IPS-18a (cell line): ENCODE measurements at regions not wholly inside any gene's neighbourhood (a gene's known extent, or its start where the extent isn't known, plus 50 kb on each side); places are given as distances from the start of the nearest gene placed in this dataset.

Experiments used
- H3K27ac ChIP-seq: one replicate; pipeline ENCODE4 v1.5.1; 2013; ENCODE audit warnings: low read length
- H3K27me3 ChIP-seq: one replicate; pipeline ENCODE4 v1.6.1; 2013; ENCODE audit warnings: mild to moderate bottlenecking, low read length; ENCODE audit not compliant: control insufficient read depth, insufficient read depth
- H3K36me3 ChIP-seq: one replicate; pipeline ENCODE4 v1.6.1; 2013; ENCODE audit warnings: low read depth, low read length; ENCODE audit not compliant: control insufficient read depth
- H3K4me1 ChIP-seq: one replicate; pipeline ENCODE4 v1.6.1; 2013; ENCODE audit warnings: low read depth, low read length; ENCODE audit not compliant: control insufficient read depth
- H3K4me3 ChIP-seq: one replicate; pipeline ENCODE4 v1.5.1; 2013; ENCODE audit warnings: low read length
- H3K9ac ChIP-seq: one replicate; pipeline ENCODE4 v1.6.1; 2013; ENCODE audit warnings: mild to moderate bottlenecking, low read length, moderate library complexity
- H3K9me3 ChIP-seq: one replicate; pipeline ENCODE4 v1.6.1; 2013; ENCODE audit warnings: low read depth, low read length; ENCODE audit not compliant: control insufficient read depth

DNA sequence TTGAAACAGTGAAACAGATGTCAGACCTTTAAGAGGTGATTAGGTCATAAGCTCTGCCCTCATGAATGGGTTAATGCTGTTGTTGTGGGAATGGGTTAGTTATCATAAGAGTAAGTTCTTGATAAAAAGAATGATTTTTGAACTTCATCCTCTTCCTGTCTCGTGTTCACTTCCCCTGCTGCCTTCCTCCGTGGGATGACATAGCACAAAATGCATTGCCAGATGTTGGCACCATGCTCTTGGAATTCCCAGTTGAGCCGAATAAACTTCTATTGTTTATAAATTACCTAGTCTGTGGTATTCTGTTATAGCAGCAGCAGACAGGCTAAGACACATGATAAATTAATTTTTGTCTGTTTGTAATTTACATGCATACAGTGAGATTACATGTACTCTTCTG lies 112.0 kb upstream of the LRRC7 start:
- Histone ChIP-seq H3K27ac (no peak overlapping the region), H3K9ac (no peak overlapping the region), H3K36me3 (no peaks in the 10 kb centered on the region), H3K4me3 (no peak overlapping the region), H3K4me1 (no peaks in the 10 kb centered on the region), H3K27me3 (no peaks in the 10 kb centered on the region), H3K9me3 (no peaks in the 10 kb centered on the region)

DNA sequence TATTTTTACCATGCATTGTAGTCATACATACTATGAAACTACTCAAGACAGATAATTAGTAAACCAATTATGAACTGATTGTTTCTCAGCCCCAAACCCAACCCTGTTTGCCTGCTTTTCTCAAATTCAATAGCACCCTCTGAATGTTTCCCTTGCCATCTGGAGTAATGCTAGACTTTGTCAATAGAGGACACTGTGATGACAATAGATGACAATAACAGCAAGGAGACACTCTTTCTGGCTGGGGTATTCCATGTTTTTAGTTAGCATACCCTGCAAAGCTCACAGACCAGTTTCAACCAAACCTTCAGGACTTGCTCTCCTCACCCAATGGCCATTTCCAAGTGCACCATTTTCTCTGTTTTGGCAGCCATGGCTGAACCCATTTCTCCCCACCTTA lies 108.5 kb upstream of the LRRC7 start:
- peaks cover 3% of the 10 kb centered on the region for H3K9me3 ChIP-seq
- H3K4me1 ChIP-seq, result no peaks in the 10 kb centered on the region
- H3K27me3 ChIP-seq, result no peaks in the 10 kb centered on the region
- H3K27ac ChIP-seq, result no peak overlapping the region
- no peak overlapping the region for H3K4me3 ChIP-seq
- H3K36me3 ChIP-seq, result no peaks in the 10 kb centered on the region
- H3K9ac ChIP-seq, result no peak overlapping the region

- Histone ChIP-seq H3K9ac (no peak overlapping the region), H3K9me3 (no peaks in the 10 kb centered on the region), H3K27me3 (no peaks in the 10 kb centered on the region), H3K27ac (no peak overlapping the region), H3K4me1 (no peaks in the 10 kb centered on the region), H3K36me3 (no peaks in the 10 kb centered on the region), H3K4me3 (no peak overlapping the region)
Measured at GRCh38 chr1:69475021-69475420, 92.7 kb upstream of the LRRC7 start.

- H3K9me3 ChIP-seq, result no peaks in the 10 kb centered on the region
- H3K9ac ChIP-seq, result no peak overlapping the region
- H3K36me3 ChIP-seq, result no peaks in the 10 kb centered on the region
- no peaks in the 10 kb centered on the region for H3K4me1 ChIP-seq
- no peak overlapping the region for H3K4me3 ChIP-seq
- H3K27ac ChIP-seq, result no peak overlapping the region
- H3K27me3 ChIP-seq, result no peaks in the 10 kb centered on the region
Measured at GRCh38 chr1:69479734-69480133, 88.0 kb upstream of the LRRC7 start.

DNA sequence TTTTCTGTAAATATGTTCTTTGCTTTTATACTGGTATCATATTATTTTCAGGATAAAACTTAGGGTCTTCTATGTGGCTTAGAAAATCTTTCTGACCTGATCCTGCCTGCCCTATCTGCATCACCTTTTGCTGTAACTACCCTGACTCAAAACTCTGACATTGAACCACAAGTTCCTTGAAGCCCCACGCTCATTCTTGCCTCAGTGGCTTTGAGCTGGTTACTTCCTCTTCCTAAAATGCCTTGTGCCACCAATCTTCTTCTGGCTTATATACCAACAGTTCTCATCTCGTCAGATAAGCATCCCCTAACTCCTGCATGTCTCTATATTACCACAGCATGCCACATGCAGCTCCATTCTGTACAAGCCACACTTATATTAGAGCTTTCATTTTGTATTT lies 84.5 kb upstream of the LRRC7 start:
- no peak overlapping the region for H3K27ac ChIP-seq
- H3K9ac ChIP-seq, result no peak overlapping the region
- no peaks in the 10 kb centered on the region for H3K36me3 ChIP-seq
- no peaks in the 10 kb centered on the region for H3K27me3 ChIP-seq
- H3K9me3 ChIP-seq, result no peaks in the 10 kb centered on the region
- no peak overlapping the region for H3K4me3 ChIP-seq
- no peaks in the 10 kb centered on the region for H3K4me1 ChIP-seq

DNA sequence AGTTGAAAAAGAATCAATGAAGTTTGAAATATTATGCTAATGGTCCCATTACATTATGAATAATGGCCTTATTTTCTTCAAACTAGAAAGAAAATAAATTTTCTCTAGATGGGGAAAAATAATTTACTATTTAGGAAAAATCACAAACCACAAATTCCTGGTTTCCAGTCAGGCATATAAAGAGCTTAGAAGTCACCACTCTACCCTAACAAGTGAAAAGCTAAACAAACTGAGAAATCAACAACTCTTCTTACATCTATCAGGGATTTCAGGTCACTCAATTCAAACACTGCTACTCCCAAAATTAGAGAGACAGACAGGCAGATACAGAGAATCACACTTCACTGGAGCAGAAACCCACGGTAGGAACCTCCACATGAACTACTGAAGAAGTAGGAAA lies 82.1 kb upstream of the LRRC7 start:
- Histone ChIP-seq H3K9me3 (no peaks in the 10 kb centered on the region), H3K27me3 (no peaks in the 10 kb centered on the region), H3K4me1 (no peaks in the 10 kb centered on the region), H3K27ac (no peak overlapping the region), H3K36me3 (no peaks in the 10 kb centered on the region), H3K9ac (no peak overlapping the region), H3K4me3 (no peak overlapping the region)

DNA sequence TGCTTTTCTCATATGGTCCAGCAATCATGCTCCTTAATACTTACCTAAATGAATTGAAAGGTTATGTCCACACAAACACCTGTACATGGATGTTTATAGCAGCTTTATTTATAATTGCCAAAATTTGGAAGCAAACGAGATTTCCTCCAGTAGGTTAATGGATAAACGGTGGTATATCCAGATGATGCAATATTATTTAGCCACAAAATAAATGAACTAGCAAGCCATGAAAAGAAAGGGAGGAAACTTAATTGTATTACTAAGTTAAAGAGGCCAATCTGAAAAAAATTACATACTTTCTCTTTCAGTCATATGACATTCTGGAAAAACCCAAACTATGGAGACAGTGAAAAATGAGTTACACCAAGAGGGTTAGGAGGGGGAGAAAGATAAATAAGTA lies 76.3 kb upstream of the LRRC7 start:
- no peak overlapping the region for H3K27ac ChIP-seq
- no peaks in the 10 kb centered on the region for H3K9me3 ChIP-seq
- H3K36me3 ChIP-seq, result no peaks in the 10 kb centered on the region
- no peaks in the 10 kb centered on the region for H3K27me3 ChIP-seq
- no peak overlapping the region for H3K9ac ChIP-seq
- H3K4me1 ChIP-seq, result no peaks in the 10 kb centered on the region
- no peak overlapping the region for H3K4me3 ChIP-seq

DNA sequence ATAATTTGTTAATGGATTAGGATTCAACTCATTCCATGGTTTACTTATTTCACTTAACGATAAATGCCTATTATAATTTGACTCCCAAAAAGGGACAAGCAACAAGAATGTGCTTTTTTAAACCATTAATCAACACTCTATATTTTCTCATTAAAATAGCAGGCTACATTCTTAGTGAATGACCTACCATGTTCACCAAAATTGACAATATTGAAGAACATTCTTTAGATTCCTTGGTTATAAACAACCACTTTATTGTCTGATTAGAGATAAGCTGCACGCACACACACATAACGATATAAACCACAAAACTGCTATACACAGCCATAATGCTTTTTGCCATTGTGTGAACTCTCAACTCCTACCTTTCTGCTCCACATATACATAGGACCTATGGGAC lies 75.4 kb upstream of the LRRC7 start:
- H3K36me3 ChIP-seq, result no peaks in the 10 kb centered on the region
- H3K9ac ChIP-seq, result no peak overlapping the region
- H3K9me3 ChIP-seq, result no peaks in the 10 kb centered on the region
- H3K4me3 ChIP-seq, result no peak overlapping the region
- no peaks in the 10 kb centered on the region for H3K27me3 ChIP-seq
- no peaks in the 10 kb centered on the region for H3K4me1 ChIP-seq
- no peak overlapping the region for H3K27ac ChIP-seq

- no peaks in the 10 kb centered on the region for H3K4me1 ChIP-seq
- no peaks in the 10 kb centered on the region for H3K9me3 ChIP-seq
- H3K27me3 ChIP-seq, result no peaks in the 10 kb centered on the region
- no peak overlapping the region for H3K27ac ChIP-seq
- H3K4me3 ChIP-seq, result no peak overlapping the region
- H3K9ac ChIP-seq, result no peak overlapping the region
- H3K36me3 ChIP-seq, result no peaks in the 10 kb centered on the region
Measured at GRCh38 chr1:69494221-69494620, 73.5 kb upstream of the LRRC7 start.

DNA sequence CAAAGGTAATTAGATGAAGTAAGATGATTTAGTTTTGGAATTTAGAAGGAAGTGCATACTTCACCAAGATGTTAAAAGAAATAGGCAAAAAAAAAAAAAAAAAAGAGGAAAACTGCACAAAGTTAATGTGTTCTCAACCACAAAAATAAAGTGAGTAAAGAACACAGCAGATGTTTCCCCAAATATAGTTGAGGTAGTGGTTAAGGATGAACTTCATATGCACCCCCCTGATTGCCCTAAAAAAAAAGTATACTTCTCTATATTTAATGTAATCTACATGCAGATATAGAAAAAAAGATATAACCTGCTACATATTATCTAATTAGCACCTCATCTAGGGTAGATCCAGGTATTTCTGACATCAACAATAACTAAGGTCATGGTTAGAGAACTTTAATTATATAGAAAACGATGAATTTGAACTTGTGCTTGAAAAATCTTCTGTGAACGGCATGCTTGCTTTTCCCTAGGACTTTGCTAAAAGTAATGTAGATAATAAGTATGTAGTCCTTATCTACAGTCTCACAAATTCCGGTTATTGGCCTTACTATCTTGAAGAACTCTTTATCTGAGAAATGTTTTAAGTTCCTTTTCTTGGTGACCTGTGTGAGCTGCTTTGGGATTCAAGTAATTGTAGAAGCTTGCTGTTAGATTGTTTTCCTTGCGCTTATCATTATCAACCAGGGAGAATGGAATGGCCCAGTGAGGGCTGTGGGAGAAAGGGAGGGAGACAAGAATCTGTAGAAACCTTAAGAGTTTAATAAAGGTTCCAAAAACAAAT lies 70.1 kb upstream of the LRRC7 start:
- Histone ChIP-seq H3K36me3 (no peaks in the 10 kb centered on the region), H3K27ac (no peak overlapping the region), H3K4me3 (no peak overlapping the region), H3K9me3 (no peaks in the 10 kb centered on the region), H3K9ac (no peak overlapping the region), H3K4me1 (no peaks in the 10 kb centered on the region), H3K27me3 (no peaks in the 10 kb centered on the region)

GRCh38 chr1:69498711-69499110 lies 69.0 kb upstream of the LRRC7 start:
- Histone ChIP-seq H3K9me3 (no peaks in the 10 kb centered on the region), H3K9ac (no peak overlapping the region), H3K4me3 (no peak overlapping the region), H3K27ac (no peak overlapping the region), H3K4me1 (no peaks in the 10 kb centered on the region), H3K36me3 (no peaks in the 10 kb centered on the region), H3K27me3 (no peaks in the 10 kb centered on the region)

GRCh38 chr1:69499203-69499803 lies 68.4 kb upstream of the LRRC7 start:
- Histone ChIP-seq H3K9me3 (no peaks in the 10 kb centered on the region), H3K27ac (no peak overlapping the region), H3K9ac (no peak overlapping the region), H3K27me3 (no peaks in the 10 kb centered on the region), H3K36me3 (no peaks in the 10 kb centered on the region), H3K4me3 (no peak overlapping the region), H3K4me1 (no peaks in the 10 kb centered on the region)
